K562 (cell line): ENCODE measurements at regions not wholly inside any gene's neighbourhood (a gene's known extent, or its start where the extent isn't known, plus 50 kb on each side); places are given as distances from the start of the nearest gene placed in this dataset.

ENCODE experiments used
- ATAC-seq: fragments of 200-7000 bp; cut with Tn5 transposase; 3 replicates; pipeline ENCODE4 v1.9.1; 2020; ENCODE audit warnings: moderate library complexity
- BruUV-seq: library from RNA; stranded (reverse); fragments of 400-500 nt; replicated peaks from 2 replicates; lab custom pipeline; 2021; lab: Mats Ljungman, UMichigan
- CTCF ChIA-PET: fragments of 300-600 bp; formaldehyde crosslinking; extraction: SDS; loops from one replicate; lab custom pipeline; 2021; ENCODE audit warnings: low intra/inter-chr PET ratio; lab: Yijun Ruan, JAX
- POLR2A ChIA-PET: fragments of 300-600, 350-650 bp; sonication (Branson Sonifier 250); formaldehyde crosslinking; extraction: SDS; loops from one replicate; lab custom pipeline; 2021; ENCODE audit warnings: antibody characterized with exemption, inconsistent platforms; lab: Yijun Ruan, JAX
- DNase-seq, 4 experiments: peaks; one replicate each; pipeline versions ENCODE4 v3.0.0 to v3.0.0-alpha.2; 2011 to 2018; ENCODE audit warnings: low spot score in 3 of 4, mixed read lengths in 3 of 4; ENCODE audit errors: extremely low read depth in 1 of 4
- FAIRE-seq: peaks from 2 replicates; lab custom pipeline; 2011; peaks lifted over from hg19 to GRCh38; lab: Jason Lieb, UNC
- H2AFZ ChIP-seq: 2 replicates; pipeline ENCODE4 v1.6.0; 2011; ENCODE audit warnings: low read depth, low read length, control low read depth, inconsistent platforms
- H3K27ac ChIP-seq: fragments of 200-600 bp; 3 replicates; pipeline ENCODE4 v1.8.0; 2011; ENCODE audit warnings: low read depth, mild to moderate bottlenecking, control low read depth, inconsistent platforms, low read length, moderate library complexity, mixed read lengths; ENCODE audit errors: extremely low read depth
- H3K27me3 ChIP-seq, 2 experiments: fragments of 300-600 bp in 1 of 2; 2 replicates in 1 of 2; 3 replicates in 1 of 2; pipeline versions ENCODE4 v1.6.0 to v1.8.0; 2011; ENCODE audit warnings: inconsistent platforms in 2 of 2, low read length in 2 of 2, mild to moderate bottlenecking in 1 of 2, mixed read lengths in 1 of 2, moderate library complexity in 1 of 2; ENCODE audit not compliant: control insufficient read depth in 2 of 2, insufficient read depth in 2 of 2
- H3K36me3 ChIP-seq: fragments of 300-600 bp; 3 replicates; pipeline ENCODE4 v1.8.0; 2011; ENCODE audit warnings: mild to moderate bottlenecking, low read length, inconsistent platforms; ENCODE audit not compliant: control insufficient read depth, insufficient read depth
- H3K4me1 ChIP-seq, 2 experiments: fragments of 200-600 bp in 1 of 2; replicated peaks in 1 of 2; 2 replicates in 1 of 2; 3 replicates in 1 of 2; pipeline versions ENCODE4 v1.5.1 to v1.8.0; 2011; ENCODE audit warnings: inconsistent platforms in 2 of 2, low read length in 2 of 2, mild to moderate bottlenecking in 1 of 2, mixed read lengths in 1 of 2, moderate library complexity in 1 of 2; ENCODE audit not compliant: control insufficient read depth in 2 of 2, insufficient read depth in 2 of 2
- H3K4me2 ChIP-seq: 2 replicates; pipeline ENCODE4 v1.6.1; 2011; ENCODE audit warnings: low read length, control low read depth, inconsistent platforms, mixed read lengths; ENCODE audit not compliant: insufficient read depth
- H3K4me3 ChIP-seq: fragments of 200-600 bp; sonication (generic), shearing (Covaris generic); 2 replicates; pipeline ENCODE4 v1.5.1; 2016; ENCODE audit warnings: control low read depth, inconsistent platforms
- H3K79me2 ChIP-seq: fragments of 200-600 bp; 3 replicates; pipeline ENCODE4 v1.8.0; 2011; ENCODE audit warnings: low read length, inconsistent platforms; ENCODE audit not compliant: control insufficient read depth, insufficient read depth
- H3K9ac ChIP-seq, 2 experiments: 2 replicates each; pipeline versions ENCODE4 v1.6.0 to v1.6.1; 2011; ENCODE audit warnings: low read depth in 2 of 2, low read length in 2 of 2, control low read depth in 1 of 2, inconsistent platforms in 1 of 2, mild to moderate bottlenecking in 1 of 2, mixed read lengths in 1 of 2; ENCODE audit not compliant: insufficient read depth in 1 of 2
- H3K9me1 ChIP-seq: one replicate; pipeline ENCODE4 v1.6.0; 2011; ENCODE audit warnings: inconsistent platforms, mild to moderate bottlenecking, low read length, moderate library complexity; ENCODE audit not compliant: control insufficient read depth, insufficient read depth
- H3K9me3 ChIP-seq: replicated peaks from 2 replicates; pipeline ENCODE4 v1.5.1; 2011; ENCODE audit warnings: low read depth, low read length, inconsistent platforms; ENCODE audit not compliant: control insufficient read depth, insufficient read depth
- H4K20me1 ChIP-seq: replicated peaks from 2 replicates; pipeline ENCODE4 v1.6.1; 2011; ENCODE audit warnings: low read length, inconsistent platforms, mixed read lengths; ENCODE audit not compliant: control insufficient read depth, insufficient read depth
- ATF7 ChIP-seq: fragments of 450-650 bp; IDR thresholded peaks from 2 replicates; pipeline ENCODE4 v1.7.1; 2014; ENCODE audit warnings: mild to moderate bottlenecking, moderate library complexity
- CUX1 ChIP-seq: fragments of 200-800 bp; sonication (Bioruptor generic); IDR thresholded peaks from 2 replicates; pipeline ENCODE4 v1.6.1; 2016; ENCODE audit warnings: missing genetic modification characterization, missing compliant biosample characterization
- NUFIP1 ChIP-seq: fragments of 450-650 bp; IDR thresholded peaks from 2 replicates; pipeline ENCODE4 v1.6.1; 2018; ENCODE audit not compliant: partially characterized antibody
- RUNX1 ChIP-seq: sonication (generic); IDR thresholded peaks from 2 replicates; pipeline ENCODE4 v1.6.1; 2016; ENCODE audit warnings: antibody characterized with exemption, low read depth
- SIX5 ChIP-seq, 2 experiments: IDR thresholded peaks; 2 replicates each; pipeline ENCODE4 v1.6.1; 2011; ENCODE audit warnings: low read length in 2 of 2, borderline replicate concordance in 1 of 2, low read depth in 1 of 2, mild to moderate bottlenecking in 1 of 2, moderate library complexity in 1 of 2; ENCODE audit not compliant: insufficient read depth in 1 of 2
- ZBTB49 ChIP-seq: sonication (generic); formaldehyde crosslinking; IDR thresholded peaks from 2 replicates; pipeline ENCODE4 v1.8.0; 2022; ENCODE audit warnings: missing genetic modification reagents, mild to moderate bottlenecking, borderline replicate concordance
- ZNF778 ChIP-seq: fragments of 450-650 bp; formaldehyde crosslinking; IDR thresholded peaks from 2 replicates; pipeline ENCODE4 v1.4.0; 2020; ENCODE audit warnings: mild to moderate bottlenecking, moderate library complexity
- WGBS: fragments of 100-300 bp; shearing (Covaris generic); methylation state at CpG from one replicate; pipeline ENCODE4 v1.1.6; 2016; ENCODE audit warnings: low coverage, mixed read lengths; ENCODE audit not compliant: insufficient coverage; ENCODE audit errors: missing lambda C conversion rate; 5-methylcytosine and 5-hydroxymethylcytosine counted together
- in situ Hi-C: fragments of 300-500 bp; cut with MboI; formaldehyde crosslinking; loops from 4 replicates; pipeline ENCODE4 v1.15.0; 2018; ENCODE audit warnings: inconsistent platforms, mixed read lengths
- intact Hi-C: fragments of 100-400 bp; cut with micrococcal nuclease; formaldehyde crosslinking; loops from 2 replicates; pipeline ENCODE4 v1.14.2; 2022

GRCh38 chrX:137428221-137428661, 137.7 kb upstream of the ZIC3 start:
- Histone ChIP-seq H3K4me2 (no peak overlapping the region), H3K27me3 (peaks cover 8 to 31% of the 10 kb centered on the region in 2 experiments; a peak in 4 of 5 replicates), H3K9me1 (no peaks in the 10 kb centered on the region), H3K4me1 (peaks cover 0 to 10% of the 10 kb centered on the region in 2 experiments; a peak in 2 of 5 replicates), H4K20me1 (no peaks in the 10 kb centered on the region), H2AFZ (no peak overlapping the region), H3K4me3 (no peak overlapping the region), H3K36me3 (no peaks in the 10 kb centered on the region), H3K9me3 (no peaks in the 10 kb centered on the region), H3K9ac (no peak overlapping the region), H3K27ac (no peak overlapping the region), H3K79me2 (no peaks in the 10 kb centered on the region)
- no TSS peak for BruUV-seq
- WGBS, result 30% methylated on average over 24 of the region's 30 CpGs
- ChIA-PET POLR2A (no interaction called here), CTCF (no interaction called here)
- no peak for ATAC-seq
- no peak for FAIRE-seq
- no peak for TF ChIP-seq SIX5 (IDR thresholded peaks at IDR 0.05; ENCODE audit: borderline replicate concordance in 1 of 2, insufficient read depth in 1 of 2, low read depth in 1 of 2, low read length in 2 of 2)
- intact Hi-C loops (no loop called here), in situ Hi-C loops (no loop called here)
- no peak for DNase-seq

- ATAC-seq (no peak), DNase-seq (no peak), FAIRE-seq (no peak)
- H4K20me1 ChIP-seq, result no peaks in the 10 kb centered on the region
- no peaks in the 10 kb centered on the region for H3K9me3 ChIP-seq
- CTCF ChIA-PET, result no interaction called here
- WGBS, result 3% methylated on average over 15 of the region's 18 CpGs
- H3K4me1 ChIP-seq, result peaks cover 0 to 10% of the 10 kb centered on the region in 2 experiments; a peak in 2 of 5 replicates
- H3K36me3 ChIP-seq, result no peaks in the 10 kb centered on the region
- H3K9ac ChIP-seq, result no peak overlapping the region
- H3K27me3 ChIP-seq, result peaks cover 8 to 31% of the 10 kb centered on the region in 2 experiments; a peak in 4 of 5 replicates
- POLR2A ChIA-PET, result no interaction called here
- in situ Hi-C loops (no loop called here), intact Hi-C loops (no loop called here)
- H3K4me2 ChIP-seq, result no peak overlapping the region
- no peak overlapping the region for H3K27ac ChIP-seq
- BruUV-seq, result no TSS peak
- H3K9me1 ChIP-seq, result no peaks in the 10 kb centered on the region
- H3K79me2 ChIP-seq, result no peaks in the 10 kb centered on the region
- H3K4me3 ChIP-seq, result no peak overlapping the region
- H2AFZ ChIP-seq, result no peak overlapping the region
- TF ChIP-seq RUNX1 (no peak), ZBTB49 (CRISPR knock-in tag) (no peak), ZNF778 (CRISPR knock-in tag) (no peak), ATF7 (no peak), CUX1 (CRISPR knock-in tag) (no peak), NUFIP1 (no peak)
These were observed 138.1 kb upstream of the ZIC3 start for GRCh38 chrX:137427816-137428215.
